HL-60 (cell line): ENCODE measurements at regions not wholly inside any gene's neighbourhood (a gene's known extent, or its start where the extent isn't known, plus 50 kb on each side); places are given as distances from the start of the nearest gene placed in this dataset.

Source experiments
- DNase-seq, 2 experiments: peaks; one replicate each; pipeline ENCODE4 v3.0.0-alpha.2; 2010 to 2020; ENCODE audit warnings: low read depth in 1 of 2, low spot score in 1 of 2
- H3K27ac ChIP-seq: fragments of 250-450 bp; sonication (Bioruptor Pico); replicated peaks from 2 replicates; pipeline ENCODE4 v1.5.1; 2020; ENCODE audit warnings: mild to moderate bottlenecking, moderate library complexity
- H3K27me3 ChIP-seq: fragments of 250-450 bp; sonication (Bioruptor Pico); 2 replicates; pipeline ENCODE4 v1.5.1; 2021; ENCODE audit warnings: mild to moderate bottlenecking, moderate library complexity; ENCODE audit not compliant: insufficient read depth, poor library complexity, severe bottlenecking
- H3K4me3 ChIP-seq: replicated peaks from 2 replicates; pipeline ENCODE4 v1.5.1; 2011; ENCODE audit warnings: mild to moderate bottlenecking, control low read depth, low read length; ENCODE audit not compliant: insufficient read depth
- CTCF ChIP-seq: IDR thresholded peaks from one replicate; pipeline ENCODE4 v1.5.1; 2011; ENCODE audit warnings: low read length, control low read depth, inconsistent platforms; ENCODE audit not compliant: insufficient read depth
- GABPA ChIP-seq: IDR thresholded peaks from 2 replicates; pipeline ENCODE4 v1.6.1; 2012; ENCODE audit warnings: low read depth
- POLR2AphosphoS5 ChIP-seq: IDR thresholded peaks from 2 replicates; pipeline ENCODE4 v1.6.1; 2012; ENCODE audit warnings: low read depth
- REST ChIP-seq: IDR thresholded peaks from 2 replicates; pipeline ENCODE4 v1.6.1; 2012; ENCODE audit warnings: low read depth; ENCODE audit not compliant: insufficient replicate concordance
- SPI1 ChIP-seq: IDR thresholded peaks from 2 replicates; pipeline ENCODE4 v1.6.1; 2012; ENCODE audit warnings: low read depth, mild to moderate bottlenecking, borderline replicate concordance

GRCh38 chr11:129657866-129658525, 157.7 kb upstream of the TMEM45B start:
- Histone ChIP-seq H3K27ac (no peak overlapping the region), H3K27me3 (no peaks in the 10 kb centered on the region), H3K4me3 (no peak overlapping the region)
- TF ChIP-seq REST (no peak), GABPA (no peak), CTCF (no peak), POLR2AphosphoS5 (no peak)
- no peak for DNase-seq

- Histone ChIP-seq H3K27me3 (no peaks in the 10 kb centered on the region), H3K4me3 (no peak overlapping the region), H3K27ac (no peak overlapping the region)
- DNase-seq, result no peak
- TF ChIP-seq SPI1 (no peak), REST (no peak), CTCF (no peak), GABPA (no peak), POLR2AphosphoS5 (no peak)
Measured at GRCh38 chr11:129658526-129658867, 157.2 kb upstream of the TMEM45B start.

- peaks cover 10% of the 10 kb centered on the region for H3K27me3 ChIP-seq
- H3K27ac ChIP-seq, result no peak overlapping the region
- TF ChIP-seq SPI1 (no peak), REST (no peak), CTCF (no peak), POLR2AphosphoS5 (no peak), GABPA (no peak)
- no peak overlapping the region for H3K4me3 ChIP-seq
- no peak for DNase-seq
Measured at GRCh38 chr11:129680907-129681306, 134.7 kb upstream of the TMEM45B start.
